IMR-90 (cell line): ENCODE measurements at regions not wholly inside any gene's neighbourhood (a gene's known extent, or its start where the extent isn't known, plus 50 kb on each side); places are given as distances from the start of the nearest gene placed in this dataset.

Experiments
- ATAC-seq: fragments of 200-7000 bp; cut with Tn5 transposase; 2 replicates; pipeline ENCODE4 v1.9.1; 2020; ENCODE audit warnings: low read depth, mild to moderate bottlenecking, moderate library complexity
- BruUV-seq: library from RNA; stranded (reverse); fragments of 400-500 nt; replicated peaks from 2 replicates; lab custom pipeline; 2021; lab: Mats Ljungman, UMichigan
- CTCF ChIA-PET: fragments of 300-600 bp; formaldehyde crosslinking; extraction: SDS; loops from one replicate; lab custom pipeline; 2021; ENCODE audit warnings: antibody characterized with exemption; lab: Yijun Ruan, JAX
- POLR2A ChIA-PET: fragments of 300-600 bp; sonication (Branson Sonifier 250); formaldehyde crosslinking; loops from one replicate; lab custom pipeline; 2022; ENCODE audit warnings: antibody characterized with exemption; ENCODE audit not compliant: unreplicated experiment; lab: Charles Lee
- DNase-seq: peaks from one replicate; pipeline ENCODE4 v3.0.0; 2013
- H2AFZ ChIP-seq: replicated peaks from 2 replicates; pipeline ENCODE3; 2013; ENCODE audit warnings: low read length, mild to moderate bottlenecking; ENCODE audit not compliant: poor library complexity
- H2AK5ac ChIP-seq: 2 replicates; pipeline ENCODE4 v1.6.1; 2013; ENCODE audit warnings: low read depth, low read length, inconsistent platforms
- H2AK9ac ChIP-seq: replicated peaks from 2 replicates; pipeline ENCODE3; 2013; ENCODE audit warnings: mild to moderate bottlenecking, low read depth, low read length, moderate library complexity; ENCODE audit not compliant: poor library complexity
- H2BK120ac ChIP-seq: 2 replicates; pipeline ENCODE4 v1.6.1; 2013; ENCODE audit warnings: low read depth, low read length, inconsistent platforms
- H2BK15ac ChIP-seq: 3 replicates; pipeline ENCODE4 v1.6.1; 2013; ENCODE audit warnings: low read depth, low read length, inconsistent platforms
- H2BK20ac ChIP-seq: 2 replicates; pipeline ENCODE4 v1.6.1; 2013; ENCODE audit warnings: low read depth, mild to moderate bottlenecking, inconsistent platforms, low read length, moderate library complexity
- H2BK5ac ChIP-seq: 2 replicates; pipeline ENCODE4 v1.6.1; 2013; ENCODE audit warnings: mild to moderate bottlenecking, low read depth, low read length, inconsistent platforms; ENCODE audit not compliant: poor library complexity, severe bottlenecking
- H3K14ac ChIP-seq: replicated peaks from 2 replicates; pipeline ENCODE4 v1.6.1; 2013; ENCODE audit warnings: low read depth, low read length, inconsistent platforms
- H3K18ac ChIP-seq: 2 replicates; pipeline ENCODE4 v1.6.1; 2013; ENCODE audit warnings: low read depth, low read length, control low read depth
- H3K23ac ChIP-seq: 2 replicates; pipeline ENCODE4 v1.6.1; 2013; ENCODE audit warnings: low read depth, low read length, inconsistent platforms
- H3K27ac ChIP-seq: 2 replicates; pipeline ENCODE4 v1.5.1; 2013; ENCODE audit warnings: mild to moderate bottlenecking, control low read depth, low read length; ENCODE audit not compliant: insufficient read depth
- H3K27me3 ChIP-seq: 2 replicates; pipeline ENCODE4 v1.6.1; 2013; ENCODE audit warnings: low read length; ENCODE audit not compliant: control insufficient read depth, insufficient read depth
- H3K36me3 ChIP-seq: 2 replicates; pipeline ENCODE4 v1.6.1; 2013; ENCODE audit warnings: low read length, mixed read lengths; ENCODE audit not compliant: control insufficient read depth, insufficient read depth
- H3K4ac ChIP-seq: 2 replicates; pipeline ENCODE4 v1.6.1; 2013; ENCODE audit warnings: low read depth, low read length, inconsistent platforms
- H3K4me1 ChIP-seq: 2 replicates; pipeline ENCODE4 v1.6.1; 2013; ENCODE audit warnings: low read length, mixed read lengths; ENCODE audit not compliant: control insufficient read depth, insufficient read depth
- H3K4me2 ChIP-seq: 2 replicates; pipeline ENCODE4 v1.6.1; 2013; ENCODE audit warnings: low read depth, mild to moderate bottlenecking, control low read depth, low read length, moderate library complexity
- H3K4me3 ChIP-seq: 2 replicates; pipeline ENCODE4 v1.5.1; 2013; ENCODE audit warnings: low read depth, mild to moderate bottlenecking, control low read depth, low read length, moderate library complexity; ENCODE audit not compliant: insufficient read depth
- H3K56ac ChIP-seq: 2 replicates; pipeline ENCODE4 v1.6.1; 2013; ENCODE audit warnings: low read length, inconsistent platforms; ENCODE audit not compliant: insufficient read depth; ENCODE audit errors: extremely low read depth
- H3K79me1 ChIP-seq, 2 experiments: 2 replicates each; pipeline ENCODE4 v1.6.1; 2013; ENCODE audit warnings: low read length in 2 of 2, inconsistent platforms in 1 of 2, low read depth in 1 of 2
- H3K9ac ChIP-seq: 2 replicates; pipeline ENCODE4 v1.6.1; 2013; ENCODE audit warnings: low read depth, low read length, control low read depth
- H3K9me1 ChIP-seq: 2 replicates; pipeline ENCODE4 v1.6.1; 2013; ENCODE audit warnings: low read length, inconsistent platforms; ENCODE audit not compliant: insufficient read depth
- H3K9me3 ChIP-seq: 2 replicates; pipeline ENCODE4 v1.6.1; 2013; ENCODE audit warnings: low read length; ENCODE audit not compliant: control insufficient read depth, insufficient read depth
- H4K20me1 ChIP-seq: 2 replicates; pipeline ENCODE4 v1.6.1; 2013; ENCODE audit warnings: low read length, inconsistent platforms; ENCODE audit not compliant: insufficient read depth
- H4K5ac ChIP-seq: 2 replicates; pipeline ENCODE4 v1.6.1; 2013; ENCODE audit warnings: mild to moderate bottlenecking, low read depth, low read length, control low read depth
- H4K8ac ChIP-seq, 2 experiments: 2 replicates each; pipeline ENCODE4 v1.6.1; 2013; ENCODE audit warnings: low read depth in 2 of 2, low read length in 2 of 2, control low read depth in 1 of 2, inconsistent platforms in 1 of 2
- H4K91ac ChIP-seq: 2 replicates; pipeline ENCODE4 v1.6.1; 2013; ENCODE audit warnings: low read depth, low read length, inconsistent platforms; ENCODE audit not compliant: insufficient read depth
- CEBPB ChIP-seq: IDR thresholded peaks from 2 replicates; pipeline ENCODE4 v1.6.1; 2012; ENCODE audit warnings: low read depth, low read length, improper control_type of control experiment
- CTCF ChIP-seq: conservative IDR thresholded peaks from 2 replicates; pipeline ENCODE4 v1.5.1; 2012; ENCODE audit warnings: mild to moderate bottlenecking, low read depth, low read length, improper control_type of control experiment
- FOS ChIP-seq: fragments of 150-350 bp; IDR thresholded peaks from 2 replicates; pipeline ENCODE4 v1.6.1; 2016; ENCODE audit warnings: low read depth, low read length
- MXI1 ChIP-seq: IDR thresholded peaks from 2 replicates; pipeline ENCODE4 v1.6.1; 2012; ENCODE audit warnings: low read depth, mild to moderate bottlenecking, low read length, moderate library complexity, borderline replicate concordance
- WGBS, 2 experiments: methylation state at CpG; one replicate each; pipeline versions ENCODE4 v1.1.5 to v1.1.7; 2013; ENCODE audit warnings: missing lambda C conversion rate in 2 of 2; ENCODE audit not compliant: insufficient read length in 1 of 2; ENCODE audit errors: extremely low coverage in 2 of 2; 5-methylcytosine and 5-hydroxymethylcytosine counted together
- dilution Hi-C: fragments of 300-500 bp; cut with HindIII; formaldehyde crosslinking; loops from one replicate; pipeline ENCODE4 v1.14.3; 2018; ENCODE audit warnings: low sequenced_read_pairs; ENCODE audit not compliant: unreplicated experiment
- in situ Hi-C: fragments of 300-500 bp; cut with MboI; formaldehyde crosslinking; loops from 3 replicates; pipeline ENCODE4 v1.14.3; 2019; ENCODE audit warnings: low sequenced_read_pairs, inconsistent platforms, mixed read lengths
- intact Hi-C: fragments of 100-400 bp; cut with micrococcal nuclease; formaldehyde crosslinking; loops from 2 replicates; pipeline ENCODE4 v1.10.0; 2022

- Histone ChIP-seq H2AK5ac (no peak overlapping the region), H2AFZ (no peak overlapping the region), H3K36me3 (no peaks in the 10 kb centered on the region), H3K79me1 (no peaks in the 10 kb centered on the region), H3K27me3 (no peaks in the 10 kb centered on the region), H2BK5ac (no peak overlapping the region), H3K9ac (no peak overlapping the region), H4K91ac (no peak overlapping the region), H3K18ac (no peak overlapping the region), H4K8ac (no peak overlapping the region), H3K56ac (no peak overlapping the region), H3K4me2 (no peak overlapping the region), H2BK15ac (no peak overlapping the region), H4K5ac (no peak overlapping the region), H3K9me3 (no peaks in the 10 kb centered on the region), H2BK20ac (no peak overlapping the region), H3K14ac (no peak overlapping the region), H3K4me3 (no peak overlapping the region), H2BK120ac (no peak overlapping the region), H3K9me1 (no peaks in the 10 kb centered on the region), H2AK9ac (no peak overlapping the region), H3K27ac (no peak overlapping the region), H4K20me1 (no peaks in the 10 kb centered on the region), H3K23ac (no peak overlapping the region), H3K4ac (no peak overlapping the region), H3K4me1 (no peaks in the 10 kb centered on the region)
- dilution Hi-C loops (no loop called here), in situ Hi-C loops (loop anchor here (25.0 kb wide), 1 partner anchor 327 kb away; no protein-coding TSS in a partner anchor), intact Hi-C loops (no loop called here)
- BruUV-seq, result no TSS peak
- WGBS, 2 experiments, result no CpG with 5 or more reads among the region's 3 CpGs
- TF ChIP-seq FOS (no peak), MXI1 (no peak), CTCF (no peak), CEBPB (no peak)
- CTCF ChIA-PET, result no interaction called here
- ATAC-seq, result no peak
- DNase-seq, result no peak
- POLR2A ChIA-PET, result no interaction called here
Measured at GRCh38 chr14:95763875-95764274, 50.0 kb upstream of the TCL1A start.
